ENCODE measurements at regions not wholly inside any gene's neighbourhood (a gene's known extent, or its start where the extent isn't known, plus 50 kb on each side); places are given as distances from the start of the nearest gene placed in this dataset.
A peak's percentile ranks its signal among the peaks of the same experiment; 100 is the strongest.

DNA sequence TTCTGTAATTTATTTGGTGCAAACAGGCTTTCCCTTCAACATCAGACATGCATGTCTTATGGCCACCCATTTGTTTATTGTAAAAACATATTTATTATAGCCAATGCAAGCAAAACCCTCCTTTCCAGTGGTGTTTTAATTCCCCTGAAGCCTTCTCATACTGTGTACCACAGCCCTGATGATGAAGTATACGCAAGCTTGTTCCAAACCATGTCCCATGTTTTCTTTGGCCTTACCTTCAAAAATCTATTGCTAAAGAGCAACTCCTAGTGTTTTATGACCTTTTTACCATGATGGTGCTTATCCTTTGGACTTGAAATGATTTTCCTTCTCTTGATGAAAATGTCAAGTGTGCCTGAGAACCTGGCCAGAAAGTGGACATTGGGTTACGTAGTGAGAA lies 85.9 kb upstream of the CCDC91 start:
- no peaks in the 10 kb centered on the region for H3K9me3 ChIP-seq (ENCODE audit: control insufficient read depth, low read length, poor library complexity, severe bottlenecking)
- ATAC-seq (no peak), DNase-seq (no peak)
- H3K27ac Mint-ChIP-seq = no peak overlapping the region
- peaks cover 21% of the 10 kb centered on the region for H3K4me1 Mint-ChIP-seq
- H3K27me3 Mint-ChIP-seq = peaks cover under 1% of the 10 kb centered on the region
- no peak overlapping the region for H3K4me3 Mint-ChIP-seq
- peaks cover 2% of the 10 kb centered on the region for H3K36me3 Mint-ChIP-seq (ENCODE audit: low read depth)

- Mint-ChIP-seq H3K27me3 (no peaks in the 10 kb centered on the region), H3K4me1 (peaks cover 23% of the 10 kb centered on the region), H3K27ac (no peak overlapping the region), H3K36me3 (ENCODE audit: low read depth) (peaks cover 2% of the 10 kb centered on the region), H3K4me3 (no peak overlapping the region)
- DNase-seq = no peak
- ATAC-seq = no peak
- H3K9me3 ChIP-seq (ENCODE audit: control insufficient read depth, low read length, poor library complexity, severe bottlenecking) = no peaks in the 10 kb centered on the region
Measured at GRCh38 chr12:28104903-28105864, 85.1 kb upstream of the CCDC91 start.

- Mint-ChIP-seq H3K36me3 (ENCODE audit: low read depth) (peaks cover 2% of the 10 kb centered on the region), H3K4me1 (peaks cover 27% of the 10 kb centered on the region), H3K27me3 (no peaks in the 10 kb centered on the region), H3K27ac (peak overlapping the region; percentile 27), H3K4me3 (no peak overlapping the region)
- ATAC-seq (no peak), DNase-seq (no peak)
- no peaks in the 10 kb centered on the region for H3K9me3 ChIP-seq (ENCODE audit: control insufficient read depth, low read length, poor library complexity, severe bottlenecking)
Measured at GRCh38 chr12:28107679-28108078, 82.6 kb upstream of the CCDC91 start.

DNA sequence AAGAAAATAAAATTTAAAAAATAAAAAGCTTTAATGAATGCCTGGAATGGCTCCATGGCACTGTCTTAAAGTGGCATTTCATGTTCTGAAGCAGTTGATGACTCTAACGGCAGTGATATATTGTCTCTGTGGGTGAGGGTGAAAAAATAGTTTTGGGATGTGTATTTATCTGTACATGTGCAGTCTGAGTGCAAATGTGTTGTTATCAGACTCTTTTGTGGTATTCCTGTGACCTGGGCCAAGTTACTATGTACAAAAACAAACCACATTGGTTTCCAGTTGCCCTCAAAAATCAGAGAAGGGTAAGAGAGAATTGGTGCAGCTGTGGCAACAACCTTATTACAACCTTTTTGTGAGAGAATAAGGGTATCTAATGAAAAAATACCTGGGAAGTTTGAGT lies 81.7 kb upstream of the CCDC91 start:
- H3K27me3 Mint-ChIP-seq = no peaks in the 10 kb centered on the region
- H3K27ac Mint-ChIP-seq = peak overlapping the region; percentile 72
- no peak overlapping the region for H3K4me3 Mint-ChIP-seq
- no peak for DNase-seq
- ATAC-seq = peak; percentile 89
- peaks cover 2% of the 10 kb centered on the region for H3K36me3 Mint-ChIP-seq (ENCODE audit: low read depth)
- H3K4me1 Mint-ChIP-seq = peaks cover 27% of the 10 kb centered on the region
- H3K9me3 ChIP-seq (ENCODE audit: control insufficient read depth, low read length, poor library complexity, severe bottlenecking) = no peaks in the 10 kb centered on the region

- no peaks in the 10 kb centered on the region for H3K36me3 Mint-ChIP-seq (ENCODE audit: low read depth)
- H3K9me3 ChIP-seq (ENCODE audit: control insufficient read depth, low read length, poor library complexity, severe bottlenecking) = no peaks in the 10 kb centered on the region
- H3K27ac Mint-ChIP-seq = peak overlapping the region; percentile 32
- H3K27me3 Mint-ChIP-seq = no peaks in the 10 kb centered on the region
- peaks cover 27% of the 10 kb centered on the region for H3K4me1 Mint-ChIP-seq
- no peak for ATAC-seq
- DNase-seq = no peak
- H3K4me3 Mint-ChIP-seq = no peak overlapping the region
Measured at GRCh38 chr12:28110329-28110728, 79.9 kb upstream of the CCDC91 start.

DNA sequence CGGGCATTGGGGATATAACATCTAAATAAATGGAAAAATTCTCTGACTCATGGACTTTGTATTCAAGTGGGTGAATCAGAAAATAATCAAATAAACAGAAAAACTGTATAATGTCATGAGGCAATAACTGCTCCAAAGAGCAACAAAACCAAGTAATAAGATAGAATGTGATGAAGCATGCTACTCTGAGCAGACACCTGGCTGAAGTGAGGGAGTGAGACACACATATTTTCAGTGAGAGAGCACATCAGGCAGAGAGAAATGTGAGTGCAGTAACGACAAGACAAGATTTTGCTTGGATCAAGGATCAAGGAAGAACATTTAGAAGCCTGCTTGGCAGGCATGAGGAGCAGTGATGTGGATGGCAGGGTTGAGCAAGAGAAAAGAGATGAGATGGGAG lies 75.8 kb upstream of the CCDC91 start:
- DNase-seq (no peak), ATAC-seq (no peak)
- no peaks in the 10 kb centered on the region for H3K27me3 Mint-ChIP-seq
- H3K27ac Mint-ChIP-seq = no peak overlapping the region
- no peaks in the 10 kb centered on the region for H3K9me3 ChIP-seq (ENCODE audit: control insufficient read depth, low read length, poor library complexity, severe bottlenecking)
- H3K4me1 Mint-ChIP-seq = peaks cover 6% of the 10 kb centered on the region
- H3K36me3 Mint-ChIP-seq (ENCODE audit: low read depth) = no peaks in the 10 kb centered on the region
- H3K4me3 Mint-ChIP-seq = no peak overlapping the region

- ATAC-seq = no peak
- no peak for DNase-seq
- H3K4me3 Mint-ChIP-seq = no peak overlapping the region
- H3K36me3 Mint-ChIP-seq (ENCODE audit: low read depth) = no peaks in the 10 kb centered on the region
- no peak overlapping the region for H3K27ac Mint-ChIP-seq
- H3K4me1 Mint-ChIP-seq = no peaks in the 10 kb centered on the region
- no peaks in the 10 kb centered on the region for H3K9me3 ChIP-seq (ENCODE audit: control insufficient read depth, low read length, poor library complexity, severe bottlenecking)
- no peaks in the 10 kb centered on the region for H3K27me3 Mint-ChIP-seq
Measured at GRCh38 chr12:28121433-28121832, 68.8 kb upstream of the CCDC91 start.

DNA sequence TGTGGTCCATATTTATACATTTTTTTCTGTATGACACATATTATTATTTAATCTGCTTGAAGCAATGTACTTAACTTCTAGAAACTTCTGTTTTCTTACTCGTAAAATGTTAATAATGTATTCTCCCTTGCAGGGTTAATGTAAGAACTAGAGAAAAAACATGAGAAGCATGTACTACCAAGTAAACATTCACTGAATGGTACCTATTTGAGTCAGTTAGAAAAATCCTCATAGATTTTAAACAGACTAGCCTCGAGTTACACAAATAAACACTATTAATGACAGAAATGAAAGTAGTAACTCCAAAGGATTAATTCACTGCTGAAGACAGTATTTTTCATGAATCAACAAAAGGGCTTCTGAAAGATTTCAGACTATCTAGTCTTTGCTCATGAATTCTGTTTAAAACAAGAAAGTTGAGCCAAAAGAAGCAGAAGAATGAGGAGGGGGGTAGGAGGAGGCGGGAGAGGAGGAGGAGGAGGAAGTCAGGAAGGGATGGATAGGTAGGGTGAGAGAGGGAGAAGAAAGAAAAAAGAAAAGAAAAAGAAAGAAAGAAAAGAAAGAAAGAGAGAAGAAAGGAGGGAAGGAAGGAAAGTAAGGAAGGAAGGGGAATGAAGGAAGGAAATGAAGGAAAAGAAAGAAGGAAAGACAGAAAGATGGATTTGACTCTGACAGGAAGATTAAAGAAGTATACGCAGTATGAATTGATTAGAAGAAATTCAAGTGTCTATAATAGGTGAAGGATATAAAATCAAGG lies 68.2 kb upstream of the CCDC91 start:
- DNase-seq (no peak), ATAC-seq (no peak)
- Mint-ChIP-seq H3K36me3 (ENCODE audit: low read depth) (no peaks in the 10 kb centered on the region), H3K27me3 (no peaks in the 10 kb centered on the region), H3K4me1 (no peaks in the 10 kb centered on the region), H3K4me3 (no peak overlapping the region), H3K27ac (no peak overlapping the region)
- no peaks in the 10 kb centered on the region for H3K9me3 ChIP-seq (ENCODE audit: control insufficient read depth, low read length, poor library complexity, severe bottlenecking)

DNA sequence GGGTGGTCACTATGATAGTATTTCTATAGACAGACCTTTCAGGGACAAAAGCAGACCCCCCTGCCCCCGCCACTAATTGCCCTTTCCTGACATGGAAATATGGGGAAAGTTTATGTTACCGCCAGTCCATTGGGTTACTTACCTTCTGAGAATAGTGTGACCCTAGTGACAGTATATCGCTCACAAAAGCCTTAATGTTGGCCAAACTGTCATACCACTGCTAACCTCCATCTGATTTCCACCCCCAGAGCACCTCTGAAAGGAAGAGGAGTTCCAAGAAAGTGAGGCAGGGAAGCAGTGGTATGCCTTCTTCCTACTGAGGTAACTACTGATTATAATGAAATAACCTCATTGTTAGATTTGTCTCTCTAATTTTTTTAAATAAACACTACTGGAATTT lies 67.5 kb upstream of the CCDC91 start:
- DNase-seq (no peak), ATAC-seq (no peak)
- Mint-ChIP-seq H3K4me1 (no peaks in the 10 kb centered on the region), H3K27me3 (no peaks in the 10 kb centered on the region), H3K36me3 (ENCODE audit: low read depth) (no peaks in the 10 kb centered on the region), H3K27ac (no peak overlapping the region), H3K4me3 (no peak overlapping the region)
- H3K9me3 ChIP-seq (ENCODE audit: control insufficient read depth, low read length, poor library complexity, severe bottlenecking) = no peaks in the 10 kb centered on the region

GRCh38 chr12:28127455-28127854 lies 62.8 kb upstream of the CCDC91 start:
- H3K4me3 Mint-ChIP-seq = no peak overlapping the region
- no peaks in the 10 kb centered on the region for H3K4me1 Mint-ChIP-seq
- no peak for ATAC-seq

DNA sequence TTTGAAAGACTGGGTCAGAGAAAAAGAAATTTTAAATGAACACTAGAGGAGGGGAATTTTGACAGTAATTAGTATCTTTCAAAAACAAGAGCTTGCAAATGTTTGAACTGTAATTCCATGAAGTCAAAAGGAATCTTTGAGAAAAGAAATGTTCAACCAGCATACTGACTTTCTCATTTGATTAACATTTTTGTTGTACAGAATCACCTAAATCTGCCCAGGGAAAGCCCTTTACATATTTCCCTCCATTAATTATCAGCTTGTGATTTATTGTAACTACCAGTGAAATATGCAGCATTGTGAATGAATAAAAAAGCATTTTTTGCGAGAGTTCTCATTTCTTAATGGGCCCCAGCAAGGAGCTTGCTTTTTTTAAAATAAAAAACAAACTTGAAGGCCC lies 61.2 kb upstream of the CCDC91 start:
- ATAC-seq (no peak), DNase-seq (no peak)
- Mint-ChIP-seq H3K4me1 (no peaks in the 10 kb centered on the region), H3K27me3 (no peaks in the 10 kb centered on the region), H3K27ac (no peak overlapping the region), H3K4me3 (no peak overlapping the region), H3K36me3 (ENCODE audit: low read depth) (no peaks in the 10 kb centered on the region)
- no peaks in the 10 kb centered on the region for H3K9me3 ChIP-seq (ENCODE audit: control insufficient read depth, low read length, poor library complexity, severe bottlenecking)

More at GRCh38 chr12:28127455-28127854, 62.8 kb upstream of the CCDC91 start:
- Mint-ChIP-seq H3K27ac (no peak overlapping the region), H3K36me3 (ENCODE audit: low read depth) (no peaks in the 10 kb centered on the region), H3K27me3 (no peaks in the 10 kb centered on the region)
- H3K9me3 ChIP-seq (ENCODE audit: control insufficient read depth, low read length, poor library complexity, severe bottlenecking) = no peaks in the 10 kb centered on the region
- no peak for DNase-seq

DNA sequence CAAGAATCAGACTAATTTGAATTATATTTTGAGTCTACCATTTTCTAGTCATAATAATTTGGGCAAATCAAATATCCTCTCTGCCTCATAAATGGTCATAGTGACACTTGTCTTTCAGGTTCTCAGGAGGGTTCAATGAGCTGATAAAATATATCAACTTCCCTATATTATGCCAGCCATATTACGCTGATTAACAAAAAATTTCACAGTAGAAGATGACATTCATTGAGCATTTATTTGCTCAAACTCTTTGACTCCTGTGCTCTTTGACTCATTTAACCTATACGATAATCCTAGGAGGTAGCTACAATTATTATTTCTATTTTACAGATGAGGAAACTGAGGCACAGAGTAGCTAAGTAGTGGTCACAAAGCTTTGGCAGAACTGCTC lies 60.0 kb upstream of the CCDC91 start:
- Mint-ChIP-seq H3K4me3 (no peak overlapping the region), H3K4me1 (no peaks in the 10 kb centered on the region), H3K27me3 (no peaks in the 10 kb centered on the region), H3K36me3 (ENCODE audit: low read depth) (no peaks in the 10 kb centered on the region), H3K27ac (no peak overlapping the region)
- DNase-seq (no peak), ATAC-seq (no peak)
- no peaks in the 10 kb centered on the region for H3K9me3 ChIP-seq (ENCODE audit: control insufficient read depth, low read length, poor library complexity, severe bottlenecking)

GRCh38 chr12:28130625-28131598 lies 59.3 kb upstream of the CCDC91 start:
- no peak for ATAC-seq
- Mint-ChIP-seq H3K4me3 (no peak overlapping the region), H3K4me1 (no peaks in the 10 kb centered on the region), H3K27me3 (no peaks in the 10 kb centered on the region), H3K36me3 (ENCODE audit: low read depth) (no peaks in the 10 kb centered on the region), H3K27ac (no peak overlapping the region)
- no peaks in the 10 kb centered on the region for H3K9me3 ChIP-seq (ENCODE audit: control insufficient read depth, low read length, poor library complexity, severe bottlenecking)
- no peak for DNase-seq
